ENCODE measurements at regions not wholly inside any gene's neighbourhood (a gene's known extent, or its start where the extent isn't known, plus 50 kb on each side); places are given as distances from the start of the nearest gene placed in this dataset.

GRCh38 chr6:18978337-18979128 is 591.4 kb downstream of the RNF144B start:
- Mint-ChIP-seq H3K27me3 (no peaks in the 10 kb centered on the region), H3K4me3 (no peak overlapping the region), H3K36me3 (ENCODE audit: low read depth) (no peaks in the 10 kb centered on the region), H3K27ac (no peak overlapping the region), H3K4me1 (no peaks in the 10 kb centered on the region)
- H3K9me3 ChIP-seq (ENCODE audit: control insufficient read depth, low read length, poor library complexity, severe bottlenecking) = no peaks in the 10 kb centered on the region
- no peak for ATAC-seq
- no peak for DNase-seq

- no peaks in the 10 kb centered on the region for H3K9me3 ChIP-seq (ENCODE audit: control insufficient read depth, low read length, poor library complexity, severe bottlenecking)
- no peak for DNase-seq
- Mint-ChIP-seq H3K27ac (no peak overlapping the region), H3K4me1 (no peaks in the 10 kb centered on the region), H3K36me3 (ENCODE audit: low read depth) (no peaks in the 10 kb centered on the region), H3K27me3 (no peaks in the 10 kb centered on the region), H3K4me3 (no peak overlapping the region)
- ATAC-seq = no peak
These were observed 597.9 kb downstream of the RNF144B start for GRCh38 chr6:18985061-18985460.

- H3K9me3 ChIP-seq (ENCODE audit: control insufficient read depth, low read length, poor library complexity, severe bottlenecking) = no peaks in the 10 kb centered on the region
- no peak for DNase-seq
- no peaks in the 10 kb centered on the region for H3K4me1 Mint-ChIP-seq
- no peak overlapping the region for H3K27ac Mint-ChIP-seq
- ATAC-seq = no peak
- H3K4me3 Mint-ChIP-seq = no peak overlapping the region
- no peaks in the 10 kb centered on the region for H3K36me3 Mint-ChIP-seq (ENCODE audit: low read depth)
- no peaks in the 10 kb centered on the region for H3K27me3 Mint-ChIP-seq
These were observed 598.8 kb downstream of the RNF144B start for GRCh38 chr6:18985996-18986395.

- Mint-ChIP-seq H3K36me3 (ENCODE audit: low read depth) (no peaks in the 10 kb centered on the region), H3K4me1 (no peaks in the 10 kb centered on the region), H3K4me3 (no peak overlapping the region), H3K27me3 (no peaks in the 10 kb centered on the region), H3K27ac (no peak overlapping the region)
- ATAC-seq = no peak
- H3K9me3 ChIP-seq (ENCODE audit: control insufficient read depth, low read length, poor library complexity, severe bottlenecking) = no peaks in the 10 kb centered on the region
- DNase-seq = no peak
These were observed 601.5 kb downstream of the RNF144B start for GRCh38 chr6:18988636-18989035.

- no peaks in the 10 kb centered on the region for H3K36me3 Mint-ChIP-seq (ENCODE audit: low read depth)
- DNase-seq (no peak), ATAC-seq (no peak)
- no peak overlapping the region for H3K27ac Mint-ChIP-seq
- H3K4me1 Mint-ChIP-seq = no peaks in the 10 kb centered on the region
- H3K9me3 ChIP-seq (ENCODE audit: control insufficient read depth, low read length, poor library complexity, severe bottlenecking) = no peaks in the 10 kb centered on the region
- no peaks in the 10 kb centered on the region for H3K27me3 Mint-ChIP-seq
- no peak overlapping the region for H3K4me3 Mint-ChIP-seq
These were observed 603.2 kb downstream of the RNF144B start for GRCh38 chr6:18990059-18990978.

GRCh38 chr6:18997375-18997826 is 610.3 kb downstream of the RNF144B start:
- H3K9me3 ChIP-seq (ENCODE audit: control insufficient read depth, low read length, poor library complexity, severe bottlenecking) = no peaks in the 10 kb centered on the region
- DNase-seq (no peak), ATAC-seq (no peak)
- H3K27ac Mint-ChIP-seq = no peak overlapping the region
- no peak overlapping the region for H3K4me3 Mint-ChIP-seq
- H3K36me3 Mint-ChIP-seq (ENCODE audit: low read depth) = no peaks in the 10 kb centered on the region
- H3K27me3 Mint-ChIP-seq = no peaks in the 10 kb centered on the region
- no peaks in the 10 kb centered on the region for H3K4me1 Mint-ChIP-seq

GRCh38 chr6:19002976-19003560 is 615.9 kb downstream of the RNF144B start:
- Mint-ChIP-seq H3K27me3 (no peaks in the 10 kb centered on the region), H3K36me3 (ENCODE audit: low read depth) (no peaks in the 10 kb centered on the region), H3K4me1 (no peaks in the 10 kb centered on the region), H3K27ac (no peak overlapping the region), H3K4me3 (no peak overlapping the region)
- ATAC-seq = no peak
- DNase-seq = no peak
- no peaks in the 10 kb centered on the region for H3K9me3 ChIP-seq (ENCODE audit: control insufficient read depth, low read length, poor library complexity, severe bottlenecking)

- no peaks in the 10 kb centered on the region for H3K4me1 Mint-ChIP-seq
- H3K9me3 ChIP-seq (ENCODE audit: control insufficient read depth, low read length, poor library complexity, severe bottlenecking) = no peaks in the 10 kb centered on the region
- H3K27me3 Mint-ChIP-seq = no peaks in the 10 kb centered on the region
- H3K4me3 Mint-ChIP-seq = no peak overlapping the region
- ATAC-seq (no peak), DNase-seq (no peak)
- H3K36me3 Mint-ChIP-seq (ENCODE audit: low read depth) = no peaks in the 10 kb centered on the region
- H3K27ac Mint-ChIP-seq = no peak overlapping the region
These were observed 617.0 kb downstream of the RNF144B start for GRCh38 chr6:19004176-19004575.

GRCh38 chr6:19009769-19010168 is 622.6 kb downstream of the RNF144B start:
- Mint-ChIP-seq H3K27ac (no peak overlapping the region), H3K27me3 (no peaks in the 10 kb centered on the region), H3K36me3 (ENCODE audit: low read depth) (no peaks in the 10 kb centered on the region)

GRCh38 chr6:19013026-19013705 is 626.0 kb downstream of the RNF144B start:
- H3K4me3 Mint-ChIP-seq = no peak overlapping the region
- no peaks in the 10 kb centered on the region for H3K36me3 Mint-ChIP-seq (ENCODE audit: low read depth)
- no peak for DNase-seq
- no peaks in the 10 kb centered on the region for H3K9me3 ChIP-seq (ENCODE audit: control insufficient read depth, low read length, poor library complexity, severe bottlenecking)
- no peak for ATAC-seq
- no peaks in the 10 kb centered on the region for H3K4me1 Mint-ChIP-seq
- H3K27me3 Mint-ChIP-seq = no peaks in the 10 kb centered on the region
- no peak overlapping the region for H3K27ac Mint-ChIP-seq

More at GRCh38 chr6:19009769-19010168, 622.6 kb downstream of the RNF144B start:
- H3K4me1 Mint-ChIP-seq = no peaks in the 10 kb centered on the region
- ATAC-seq (no peak), DNase-seq (no peak)
- no peak overlapping the region for H3K4me3 Mint-ChIP-seq
- H3K9me3 ChIP-seq (ENCODE audit: control insufficient read depth, low read length, poor library complexity, severe bottlenecking) = no peaks in the 10 kb centered on the region

GRCh38 chr6:19024737-19025136 is 637.6 kb downstream of the RNF144B start:
- no peak overlapping the region for H3K4me3 Mint-ChIP-seq
- no peaks in the 10 kb centered on the region for H3K27me3 Mint-ChIP-seq
- H3K36me3 Mint-ChIP-seq (ENCODE audit: low read depth) = no peaks in the 10 kb centered on the region
- H3K4me1 Mint-ChIP-seq = no peaks in the 10 kb centered on the region
- no peaks in the 10 kb centered on the region for H3K9me3 ChIP-seq (ENCODE audit: control insufficient read depth, low read length, poor library complexity, severe bottlenecking)
- H3K27ac Mint-ChIP-seq = no peak overlapping the region
- ATAC-seq (no peak), DNase-seq (no peak)

- no peaks in the 10 kb centered on the region for H3K4me1 Mint-ChIP-seq
- H3K4me3 Mint-ChIP-seq = no peak overlapping the region
- no peaks in the 10 kb centered on the region for H3K36me3 Mint-ChIP-seq (ENCODE audit: low read depth)
- no peaks in the 10 kb centered on the region for H3K9me3 ChIP-seq (ENCODE audit: control insufficient read depth, low read length, poor library complexity, severe bottlenecking)
- no peaks in the 10 kb centered on the region for H3K27me3 Mint-ChIP-seq
- DNase-seq (no peak), ATAC-seq (no peak)
- no peak overlapping the region for H3K27ac Mint-ChIP-seq
These were observed 641.1 kb downstream of the RNF144B start for GRCh38 chr6:19028201-19028600.
